Transverse colon (tissue), 4 donors: ENCODE measurements at regions not wholly inside any gene's neighbourhood (a gene's known extent, or its start where the extent isn't known, plus 50 kb on each side); places are given as distances from the start of the nearest gene placed in this dataset.

Source experiments
- EP300 ChIP-seq: sonication (generic); formaldehyde crosslinking; IDR thresholded peaks from one replicate; pipeline ENCODE4 v1.6.1; 2017; ENCODE audit warnings: antibody characterized with exemption, low read depth
- POLR2A ChIP-seq: fragments of 450-650 bp; IDR thresholded peaks from one replicate; pipeline ENCODE4 v1.6.1; 2016; ENCODE audit warnings: antibody characterized with exemption, mild to moderate bottlenecking, moderate library complexity
- POLR2AphosphoS5 ChIP-seq, 3 donors: sonication (generic); formaldehyde crosslinking; IDR thresholded peaks; one replicate each; pipeline ENCODE4 v1.6.1; 2016; ENCODE audit warnings: antibody characterized with exemption in 3 of 3
- TF ChIP-seq, protein P1 (sequence below), 5 experiments: fragments of 200-600 bp in 3 of 5; fragments of 450-650 bp in 2 of 5; sonication (generic) in 3 of 5; IDR thresholded peaks; 1 replicate in 2 of 5; 2 replicates in 3 of 5; pipeline ENCODE4 v1.5.1; 2016 to 2017; ENCODE audit warnings: antibody characterized with exemption in 5 of 5, inconsistent platforms in 3 of 5, mild to moderate bottlenecking in 2 of 5, moderate library complexity in 1 of 5

DNA sequence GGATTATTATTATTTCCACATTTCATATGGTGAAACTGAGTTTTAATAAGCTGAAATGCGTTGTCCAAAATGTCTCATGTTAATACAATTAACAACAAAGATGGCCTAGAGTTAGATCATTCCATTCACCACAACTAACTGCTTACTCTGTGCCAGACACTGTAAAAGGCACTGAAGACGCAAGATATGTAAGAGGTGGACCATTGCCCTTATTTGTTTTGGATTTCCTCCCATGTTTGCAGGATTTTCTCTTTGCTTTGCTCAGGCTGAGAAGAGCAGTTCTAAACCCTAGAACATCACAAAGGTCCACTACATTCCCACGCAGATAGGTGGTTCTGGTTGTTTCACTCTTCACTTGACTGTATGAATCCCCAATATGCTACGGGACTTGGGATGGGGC lies 324.4 kb upstream of the KITLG start:
- TF ChIP-seq, protein P1, sequence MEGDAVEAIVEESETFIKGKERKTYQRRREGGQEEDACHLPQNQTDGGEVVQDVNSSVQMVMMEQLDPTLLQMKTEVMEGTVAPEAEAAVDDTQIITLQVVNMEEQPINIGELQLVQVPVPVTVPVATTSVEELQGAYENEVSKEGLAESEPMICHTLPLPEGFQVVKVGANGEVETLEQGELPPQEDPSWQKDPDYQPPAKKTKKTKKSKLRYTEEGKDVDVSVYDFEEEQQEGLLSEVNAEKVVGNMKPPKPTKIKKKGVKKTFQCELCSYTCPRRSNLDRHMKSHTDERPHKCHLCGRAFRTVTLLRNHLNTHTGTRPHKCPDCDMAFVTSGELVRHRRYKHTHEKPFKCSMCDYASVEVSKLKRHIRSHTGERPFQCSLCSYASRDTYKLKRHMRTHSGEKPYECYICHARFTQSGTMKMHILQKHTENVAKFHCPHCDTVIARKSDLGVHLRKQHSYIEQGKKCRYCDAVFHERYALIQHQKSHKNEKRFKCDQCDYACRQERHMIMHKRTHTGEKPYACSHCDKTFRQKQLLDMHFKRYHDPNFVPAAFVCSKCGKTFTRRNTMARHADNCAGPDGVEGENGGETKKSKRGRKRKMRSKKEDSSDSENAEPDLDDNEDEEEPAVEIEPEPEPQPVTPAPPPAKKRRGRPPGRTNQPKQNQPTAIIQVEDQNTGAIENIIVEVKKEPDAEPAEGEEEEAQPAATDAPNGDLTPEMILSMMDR (IDR thresholded peaks at IDR 0.05): no peak
- TF ChIP-seq POLR2AphosphoS5 (IDR thresholded peaks at IDR 0.05): no peak
- no peak for TF ChIP-seq POLR2A
- TF ChIP-seq EP300: no peak
